ENCODE measurements at regions not wholly inside any gene's neighbourhood (a gene's known extent, or its start where the extent isn't known, plus 50 kb on each side); places are given as distances from the start of the nearest gene placed in this dataset.
"Not testable (repeated sequence)": the region's sequence is repeated elsewhere in the genome, so short reads cannot be mapped to it uniquely, and the experiment has no call there.

- Mint-ChIP-seq H3K27ac (ENCODE audit: low read depth) (no peak overlapping the region), H3K4me3 (no peak overlapping the region), H3K36me3 (ENCODE audit: insufficient read depth) (peaks cover 2% of the 10 kb centered on the region), H3K4me1 (no peaks in the 10 kb centered on the region), H3K9me3 (no peaks in the 10 kb centered on the region), H3K27me3 (peaks cover 38% of the 10 kb centered on the region)
- no peak for DNase-seq (ENCODE audit: low spot score in 2 of 2)
- ATAC-seq (replicated peaks; ENCODE audit: extremely low read depth, poor library complexity, severe bottlenecking) = no peak
Observed at GRCh38 chr2:182591774-182592173, 124.3 kb upstream of the DNAJC10 start.

GRCh38 chr2:182592691-182593393 lies 123.2 kb upstream of the DNAJC10 start:
- no peaks in the 10 kb centered on the region for H3K4me1 Mint-ChIP-seq
- no peak for ATAC-seq (replicated peaks; ENCODE audit: extremely low read depth, poor library complexity, severe bottlenecking)
- no peak overlapping the region for H3K27ac Mint-ChIP-seq (ENCODE audit: low read depth)
- no peaks in the 10 kb centered on the region for H3K9me3 Mint-ChIP-seq
- no peak for DNase-seq (ENCODE audit: low spot score in 2 of 2)
- peaks cover 2% of the 10 kb centered on the region for H3K36me3 Mint-ChIP-seq (ENCODE audit: insufficient read depth)
- H3K27me3 Mint-ChIP-seq = peaks cover 48% of the 10 kb centered on the region
- no peak overlapping the region for H3K4me3 Mint-ChIP-seq

- no peaks in the 10 kb centered on the region for H3K9me3 Mint-ChIP-seq
- H3K27ac Mint-ChIP-seq (ENCODE audit: low read depth) = no peak overlapping the region
- H3K4me1 Mint-ChIP-seq = no peaks in the 10 kb centered on the region
- DNase-seq (ENCODE audit: low spot score in 2 of 2) (no peak), ATAC-seq (replicated peaks; ENCODE audit: extremely low read depth, poor library complexity, severe bottlenecking) (no peak)
- H3K4me3 Mint-ChIP-seq = no peak overlapping the region
- peaks cover 53% of the 10 kb centered on the region for H3K27me3 Mint-ChIP-seq
- H3K36me3 Mint-ChIP-seq (ENCODE audit: insufficient read depth) = peaks cover 2% of the 10 kb centered on the region
Observed at GRCh38 chr2:182593394-182593975, 122.6 kb upstream of the DNAJC10 start.

GRCh38 chr2:182594286-182594685 lies 121.8 kb upstream of the DNAJC10 start:
- peaks cover 51% of the 10 kb centered on the region for H3K27me3 Mint-ChIP-seq
- ATAC-seq (replicated peaks; ENCODE audit: extremely low read depth, poor library complexity, severe bottlenecking) = no peak
- peaks cover 2% of the 10 kb centered on the region for H3K36me3 Mint-ChIP-seq (ENCODE audit: insufficient read depth)
- no peaks in the 10 kb centered on the region for H3K4me1 Mint-ChIP-seq
- no peak overlapping the region for H3K4me3 Mint-ChIP-seq
- no peaks in the 10 kb centered on the region for H3K9me3 Mint-ChIP-seq
- H3K27ac Mint-ChIP-seq (ENCODE audit: low read depth) = no peak overlapping the region
- DNase-seq (ENCODE audit: low spot score in 2 of 2) = no peak

GRCh38 chr2:182595650-182596049 lies 120.4 kb upstream of the DNAJC10 start:
- DNase-seq (ENCODE audit: low spot score in 2 of 2) (no peak), ATAC-seq (replicated peaks; ENCODE audit: extremely low read depth, poor library complexity, severe bottlenecking) (no peak)
- no peaks in the 10 kb centered on the region for H3K9me3 Mint-ChIP-seq
- H3K4me3 Mint-ChIP-seq = no peak overlapping the region
- H3K27ac Mint-ChIP-seq (ENCODE audit: low read depth) = no peak overlapping the region
- no peaks in the 10 kb centered on the region for H3K4me1 Mint-ChIP-seq
- no peaks in the 10 kb centered on the region for H3K36me3 Mint-ChIP-seq (ENCODE audit: insufficient read depth)
- peaks cover 39% of the 10 kb centered on the region for H3K27me3 Mint-ChIP-seq

- ATAC-seq (replicated peaks; ENCODE audit: extremely low read depth, poor library complexity, severe bottlenecking) = no peak
- Mint-ChIP-seq H3K27me3 (peaks cover 39% of the 10 kb centered on the region), H3K4me1 (no peaks in the 10 kb centered on the region), H3K9me3 (no peaks in the 10 kb centered on the region), H3K4me3 (no peak overlapping the region), H3K36me3 (ENCODE audit: insufficient read depth) (no peaks in the 10 kb centered on the region), H3K27ac (ENCODE audit: low read depth) (no peak overlapping the region)
- DNase-seq (ENCODE audit: low spot score in 2 of 2) = no peak
Observed at GRCh38 chr2:182597570-182598295, 118.3 kb upstream of the DNAJC10 start.

- DNase-seq (ENCODE audit: low spot score in 2 of 2) (no peak), ATAC-seq (replicated peaks; ENCODE audit: extremely low read depth, poor library complexity, severe bottlenecking) (no peak)
- H3K27ac Mint-ChIP-seq (ENCODE audit: low read depth) = no peak overlapping the region
- H3K27me3 Mint-ChIP-seq = peaks cover 39% of the 10 kb centered on the region
- H3K9me3 Mint-ChIP-seq = no peaks in the 10 kb centered on the region
- no peak overlapping the region for H3K4me3 Mint-ChIP-seq
- no peaks in the 10 kb centered on the region for H3K36me3 Mint-ChIP-seq (ENCODE audit: insufficient read depth)
- no peaks in the 10 kb centered on the region for H3K4me1 Mint-ChIP-seq
Observed at GRCh38 chr2:182598626-182599025, 117.4 kb upstream of the DNAJC10 start.

- no peaks in the 10 kb centered on the region for H3K27me3 Mint-ChIP-seq
- no peak overlapping the region for H3K4me3 Mint-ChIP-seq
- no peak for DNase-seq (ENCODE audit: low spot score in 2 of 2)
- H3K4me1 Mint-ChIP-seq = no peaks in the 10 kb centered on the region
- H3K27ac Mint-ChIP-seq (ENCODE audit: low read depth) = no peak overlapping the region
- no peaks in the 10 kb centered on the region for H3K36me3 Mint-ChIP-seq (ENCODE audit: insufficient read depth)
- ATAC-seq (replicated peaks; ENCODE audit: extremely low read depth, poor library complexity, severe bottlenecking) = no peak
- no peaks in the 10 kb centered on the region for H3K9me3 Mint-ChIP-seq
Observed at GRCh38 chr2:182605166-182605565, 110.9 kb upstream of the DNAJC10 start.

GRCh38 chr2:182606728-182607681 lies 109.1 kb upstream of the DNAJC10 start:
- no peaks in the 10 kb centered on the region for H3K27me3 Mint-ChIP-seq
- no peak overlapping the region for H3K4me3 Mint-ChIP-seq
- H3K36me3 Mint-ChIP-seq (ENCODE audit: insufficient read depth) = peaks cover 4% of the 10 kb centered on the region
- no peaks in the 10 kb centered on the region for H3K4me1 Mint-ChIP-seq
- DNase-seq (ENCODE audit: low spot score in 2 of 2) = no peak
- no peak for ATAC-seq (replicated peaks; ENCODE audit: extremely low read depth, poor library complexity, severe bottlenecking)
- no peaks in the 10 kb centered on the region for H3K9me3 Mint-ChIP-seq
- H3K27ac Mint-ChIP-seq (ENCODE audit: low read depth) = no peak overlapping the region

GRCh38 chr2:182608181-182608845 lies 107.7 kb upstream of the DNAJC10 start:
- Mint-ChIP-seq H3K4me1 (no peaks in the 10 kb centered on the region), H3K9me3 (no peaks in the 10 kb centered on the region), H3K36me3 (ENCODE audit: insufficient read depth) (peaks cover 4% of the 10 kb centered on the region), H3K27ac (ENCODE audit: low read depth) (no peak overlapping the region), H3K27me3 (no peaks in the 10 kb centered on the region), H3K4me3 (no peak overlapping the region)
- DNase-seq (ENCODE audit: low spot score in 2 of 2) (no peak), ATAC-seq (replicated peaks; ENCODE audit: extremely low read depth, poor library complexity, severe bottlenecking) (no peak)

GRCh38 chr2:182609005-182609404 lies 107.1 kb upstream of the DNAJC10 start:
- ATAC-seq (replicated peaks; ENCODE audit: extremely low read depth, poor library complexity, severe bottlenecking); H3K4me3 Mint-ChIP-seq; H3K9me3 Mint-ChIP-seq; H3K27ac Mint-ChIP-seq (ENCODE audit: low read depth); H3K4me1 Mint-ChIP-seq; H3K36me3 Mint-ChIP-seq (ENCODE audit: insufficient read depth); DNase-seq (ENCODE audit: low spot score in 2 of 2); H3K27me3 Mint-ChIP-seq: not testable (repeated sequence)

- Mint-ChIP-seq H3K27me3 (no peaks in the 10 kb centered on the region), H3K27ac (ENCODE audit: low read depth) (no peak overlapping the region), H3K4me1 (no peaks in the 10 kb centered on the region), H3K36me3 (ENCODE audit: insufficient read depth) (peaks cover 4% of the 10 kb centered on the region), H3K4me3 (no peak overlapping the region), H3K9me3 (no peaks in the 10 kb centered on the region)
- DNase-seq (ENCODE audit: low spot score in 2 of 2) (no peak), ATAC-seq (replicated peaks; ENCODE audit: extremely low read depth, poor library complexity, severe bottlenecking) (no peak)
Observed at GRCh38 chr2:182610231-182610630, 105.8 kb upstream of the DNAJC10 start.

Measured in central memory CD8-positive, alpha-beta T cell (primary cell).